ENCODE measurements at regions not wholly inside any gene's neighbourhood (a gene's known extent, or its start where the extent isn't known, plus 50 kb on each side); places are given as distances from the start of the nearest gene placed in this dataset.

- no peak for DNase-seq (ENCODE audit: low read depth in 2 of 2)
Observed at GRCh38 chr12:107225635-107226034, 132.3 kb upstream of the CRY1 start.

- DNase-seq (ENCODE audit: low read depth in 2 of 2), result no peak
Observed at GRCh38 chr12:107226126-107226525, 132.8 kb upstream of the CRY1 start.

GRCh38 chr12:107228076-107228475, 134.7 kb upstream of the CRY1 start:
- DNase-seq (ENCODE audit: low read depth in 2 of 2), result no peak

GRCh38 chr12:107229827-107230226, 136.5 kb upstream of the CRY1 start:
- no peak for DNase-seq (ENCODE audit: low read depth in 2 of 2)

- DNase-seq (ENCODE audit: low read depth in 2 of 2), result no peak
Observed at GRCh38 chr12:107231303-107231702, 138.0 kb upstream of the CRY1 start.

GRCh38 chr12:107233551-107233950, 140.2 kb upstream of the CRY1 start:
- no peak for DNase-seq (ENCODE audit: low read depth in 2 of 2)

GRCh38 chr12:107235600-107235999, 142.3 kb upstream of the CRY1 start:
- no peak for DNase-seq (ENCODE audit: low read depth in 2 of 2)

GRCh38 chr12:107236824-107237511, 143.6 kb upstream of the CRY1 start:
- no peak for DNase-seq (ENCODE audit: low read depth in 2 of 2)

- no peak for DNase-seq (ENCODE audit: low read depth in 2 of 2)
Observed at GRCh38 chr12:107238296-107238695, 144.9 kb upstream of the CRY1 start.

GRCh38 chr12:107241411-107241810, 148.1 kb upstream of the CRY1 start:
- DNase-seq (ENCODE audit: low read depth in 2 of 2), result no peak

- DNase-seq (ENCODE audit: low read depth in 2 of 2), result no peak
Observed at GRCh38 chr12:107242189-107242588, 148.8 kb upstream of the CRY1 start.

- no peak for DNase-seq (ENCODE audit: low read depth in 2 of 2)
Observed at GRCh38 chr12:107243341-107243740, 150.0 kb upstream of the CRY1 start.

GRCh38 chr12:107244584-107244983, 151.2 kb upstream of the CRY1 start:
- no peak for DNase-seq (ENCODE audit: low read depth in 2 of 2)

GRCh38 chr12:107247650-107248049, 154.3 kb upstream of the CRY1 start:
- no peak for DNase-seq (ENCODE audit: low read depth in 2 of 2)

GRCh38 chr12:107248187-107248586, 154.8 kb upstream of the CRY1 start:
- DNase-seq (ENCODE audit: low read depth in 2 of 2), result no peak

GRCh38 chr12:107251288-107251687, 157.9 kb upstream of the CRY1 start:
- no peak for DNase-seq (ENCODE audit: low read depth in 2 of 2)

- DNase-seq (ENCODE audit: low read depth in 2 of 2), result no peak
Observed at GRCh38 chr12:107253361-107253760, 160.0 kb upstream of the CRY1 start.

GRCh38 chr12:107254258-107254856, 161.0 kb upstream of the CRY1 start:
- DNase-seq (ENCODE audit: low read depth in 2 of 2), result no peak

GRCh38 chr12:107258780-107259179, 165.4 kb upstream of the CRY1 start:
- no peak for DNase-seq (ENCODE audit: low read depth in 2 of 2)

- no peak for DNase-seq (ENCODE audit: low read depth in 2 of 2)
Observed at GRCh38 chr12:107263980-107264379, 170.6 kb upstream of the CRY1 start.

GRCh38 chr12:107264667-107265066, 171.3 kb upstream of the CRY1 start:
- no peak for DNase-seq (ENCODE audit: low read depth in 2 of 2)

GRCh38 chr12:107267604-107268003, 174.3 kb upstream of the CRY1 start:
- no peak for DNase-seq (ENCODE audit: low read depth in 2 of 2)

GRCh38 chr12:107271523-107271922, 178.2 kb upstream of the CRY1 start:
- no peak for DNase-seq (ENCODE audit: low read depth in 2 of 2)

GRCh38 chr12:107275530-107275929, 182.2 kb upstream of the CRY1 start:
- DNase-seq (ENCODE audit: low read depth in 2 of 2), result no peak
